ENCODE measurements at regions not wholly inside any gene's neighbourhood (a gene's known extent, or its start where the extent isn't known, plus 50 kb on each side); places are given as distances from the start of the nearest gene placed in this dataset.

GRCh38 chr6:87840324-87840723 is 138.3 kb upstream of the AKIRIN2 start:
- TF ChIP-seq CTCF (conservative IDR thresholded peaks at IDR 0.05) (no peak), EZH2 (IDR thresholded peaks at IDR 0.05; ENCODE audit: low read depth) (no peak)
